GM23338 (cell line): ENCODE measurements at regions not wholly inside any gene's neighbourhood (a gene's known extent, or its start where the extent isn't known, plus 50 kb on each side); places are given as distances from the start of the nearest gene placed in this dataset.

Source experiments
- ATAC-seq: fragments of 200-7000 bp; cut with Tn5 transposase; 3 replicates; pipeline ENCODE4 v1.9.1; 2020
- DNase-seq: peaks from one replicate; pipeline ENCODE4 v3.0.0-alpha.2; 2015; ENCODE audit warnings: low spot score
- H2AFZ ChIP-seq: fragments of 200-600 bp; sonication (generic); 2 replicates; pipeline ENCODE4 v1.8.0; 2016; ENCODE audit warnings: antibody characterized with exemption, mild to moderate bottlenecking, moderate library complexity
- H3F3A ChIP-seq: fragments of 200-600 bp; sonication (generic); replicated peaks from 2 replicates; pipeline ENCODE4 v1.8.0; 2017; ENCODE audit warnings: antibody characterized with exemption, mixed run types, low read depth
- H3K27ac ChIP-seq: fragments of 200-600 bp; sonication (generic); 2 replicates; pipeline ENCODE4 v1.6.1; 2016; ENCODE audit warnings: low read depth
- H3K27me3 ChIP-seq: fragments of 200-600 bp; sonication (generic); 2 replicates; pipeline ENCODE4 v1.8.0; 2016; ENCODE audit warnings: mild to moderate bottlenecking, mixed run types, moderate library complexity; ENCODE audit not compliant: insufficient read depth
- H3K36me3 ChIP-seq: fragments of 200-600 bp; sonication (generic); 2 replicates; pipeline ENCODE4 v1.8.0; 2016; ENCODE audit warnings: mild to moderate bottlenecking; ENCODE audit not compliant: insufficient read depth
- H3K4me1 ChIP-seq: fragments of 200-600 bp; sonication (generic); 2 replicates; pipeline ENCODE4 v1.8.0; 2016; ENCODE audit warnings: mild to moderate bottlenecking, moderate library complexity; ENCODE audit not compliant: insufficient read depth
- H3K4me2 ChIP-seq: fragments of 200-600 bp; sonication (generic); 2 replicates; pipeline ENCODE4 v1.7.1; 2017; ENCODE audit warnings: mixed run types
- H3K4me3 ChIP-seq: fragments of 200-600 bp; sonication (generic); 2 replicates; pipeline ENCODE4 v1.6.1; 2016; ENCODE audit warnings: mixed run types
- H3K79me2 ChIP-seq: fragments of 200-600 bp; sonication (generic); replicated peaks from 2 replicates; pipeline ENCODE4 v1.8.0; 2017; ENCODE audit warnings: mild to moderate bottlenecking; ENCODE audit not compliant: insufficient read depth
- H3K9me2 ChIP-seq: fragments of 200-600 bp; sonication (generic); 2 replicates; pipeline ENCODE4 v1.8.0; 2017; ENCODE audit not compliant: insufficient read depth
- H4K20me1 ChIP-seq: fragments of 200-600 bp; sonication (generic); replicated peaks from 2 replicates; pipeline ENCODE4 v1.8.0; 2017; ENCODE audit warnings: mild to moderate bottlenecking; ENCODE audit not compliant: insufficient read depth
- H3K27ac Mint-ChIP-seq: 2 replicates; pipeline ENCODE4 v1.8.0; 2020; ENCODE audit warnings: inconsistent platforms, mild to moderate bottlenecking, moderate library complexity, mixed read lengths
- H3K27me3 Mint-ChIP-seq: 3 replicates; pipeline ENCODE4 v1.8.0; 2022; ENCODE audit warnings: low read depth, mild to moderate bottlenecking, moderate library complexity, mixed read lengths, inconsistent platforms; ENCODE audit not compliant: insufficient read depth, poor library complexity
- H3K36me3 Mint-ChIP-seq: 3 replicates; pipeline ENCODE4 v1.8.0; 2021; ENCODE audit warnings: low read depth, mild to moderate bottlenecking, inconsistent platforms, moderate library complexity, mixed read lengths
- H3K4me1 Mint-ChIP-seq: 3 replicates; pipeline ENCODE4 v1.8.0; 2020; ENCODE audit warnings: mild to moderate bottlenecking, inconsistent platforms, mixed read lengths
- H3K4me3 Mint-ChIP-seq: 3 replicates; pipeline ENCODE4 v1.8.0; 2021; ENCODE audit warnings: moderate library complexity, mild to moderate bottlenecking, inconsistent platforms, mixed read lengths
- H3K9me3 Mint-ChIP-seq: 3 replicates; pipeline ENCODE4 v1.8.0; 2020; ENCODE audit warnings: moderate library complexity, mild to moderate bottlenecking, inconsistent platforms, mixed read lengths
- CREB1 ChIP-seq: fragments of 250-450 bp; sonication (Bioruptor Pico); IDR thresholded peaks from 2 replicates; pipeline ENCODE4 v1.5.0; 2020; ENCODE audit warnings: low read depth, mild to moderate bottlenecking, moderate library complexity
- EZH2phosphoT487 ChIP-seq: fragments of 200-600 bp; sonication (generic); IDR thresholded peaks from one replicate; pipeline ENCODE4 v1.8.1; 2018; ENCODE audit warnings: antibody characterized with exemption; ENCODE audit not compliant: unreplicated experiment
- JUNB ChIP-seq: IDR thresholded peaks from one replicate; pipeline ENCODE4 v1.6.1; 2016; ENCODE audit warnings: antibody characterized with exemption; ENCODE audit not compliant: unreplicated experiment
- NANOG ChIP-seq: IDR thresholded peaks from 2 replicates; pipeline ENCODE4 v1.6.1; 2016; ENCODE audit warnings: antibody characterized with exemption, borderline replicate concordance
- POLR2AphosphoS5 ChIP-seq: IDR thresholded peaks from 2 replicates; pipeline ENCODE4 v1.6.1; 2016; ENCODE audit warnings: antibody characterized with exemption, low read depth
- STAT1 ChIP-seq: IDR thresholded peaks from one replicate; pipeline ENCODE4 v1.6.1; 2016; ENCODE audit warnings: antibody characterized with exemption; ENCODE audit not compliant: unreplicated experiment
- ZNF114 ChIP-seq: fragments of 250-450 bp; sonication (Bioruptor Pico); IDR thresholded peaks from 2 replicates; pipeline ENCODE4 v1.5.0; 2020; ENCODE audit warnings: mild to moderate bottlenecking, moderate library complexity
- ZNF331 ChIP-seq: fragments of 250-450 bp; sonication (Bioruptor Pico); IDR thresholded peaks from 2 replicates; pipeline ENCODE4 v1.5.0; 2020; ENCODE audit warnings: low read depth, mild to moderate bottlenecking, moderate library complexity
- TF ChIP-seq, protein P1 (sequence below): IDR thresholded peaks from 2 replicates; pipeline ENCODE4 v1.6.1; 2016; ENCODE audit warnings: antibody characterized with exemption
- TF ChIP-seq, protein P2 (sequence below): IDR thresholded peaks from one replicate; pipeline ENCODE4 v1.6.1; 2018; ENCODE audit warnings: antibody characterized with exemption; ENCODE audit not compliant: unreplicated experiment

GRCh38 chr9:86460216-86461002 lies 106.2 kb upstream of the TUT7 start:
- H3K27me3 Mint-ChIP-seq = no peaks in the 10 kb centered on the region
- H4K20me1 ChIP-seq = no peaks in the 10 kb centered on the region
- no peaks in the 10 kb centered on the region for H3K79me2 ChIP-seq
- DNase-seq (no peak), ATAC-seq (no peak)
- H3K9me2 ChIP-seq = no peaks in the 10 kb centered on the region
- no peaks in the 10 kb centered on the region for H3K4me1 ChIP-seq
- H3K36me3 ChIP-seq = no peaks in the 10 kb centered on the region
- H3K4me1 Mint-ChIP-seq = no peaks in the 10 kb centered on the region
- no peaks in the 10 kb centered on the region for H3F3A ChIP-seq
- H3K27ac ChIP-seq = no peak overlapping the region
- H3K36me3 Mint-ChIP-seq = no peaks in the 10 kb centered on the region
- H3K4me3 Mint-ChIP-seq = no peak overlapping the region
- no peak overlapping the region for H3K27ac Mint-ChIP-seq
- no peak overlapping the region for H3K4me3 ChIP-seq
- no peak for TF ChIP-seq CREB1 (CRISPR knock-in tag)
- TF ChIP-seq STAT1 = no peak
- TF ChIP-seq, protein P1, sequence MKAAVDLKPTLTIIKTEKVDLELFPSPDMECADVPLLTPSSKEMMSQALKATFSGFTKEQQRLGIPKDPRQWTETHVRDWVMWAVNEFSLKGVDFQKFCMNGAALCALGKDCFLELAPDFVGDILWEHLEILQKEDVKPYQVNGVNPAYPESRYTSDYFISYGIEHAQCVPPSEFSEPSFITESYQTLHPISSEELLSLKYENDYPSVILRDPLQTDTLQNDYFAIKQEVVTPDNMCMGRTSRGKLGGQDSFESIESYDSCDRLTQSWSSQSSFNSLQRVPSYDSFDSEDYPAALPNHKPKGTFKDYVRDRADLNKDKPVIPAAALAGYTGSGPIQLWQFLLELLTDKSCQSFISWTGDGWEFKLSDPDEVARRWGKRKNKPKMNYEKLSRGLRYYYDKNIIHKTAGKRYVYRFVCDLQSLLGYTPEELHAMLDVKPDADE = no peak
- no peak for TF ChIP-seq ZNF331 (CRISPR knock-in tag)
- no peaks in the 10 kb centered on the region for H3K27me3 ChIP-seq
- H3K9me3 Mint-ChIP-seq = no peaks in the 10 kb centered on the region
- H2AFZ ChIP-seq = no peak overlapping the region
- H3K4me2 ChIP-seq = no peak overlapping the region

DNA sequence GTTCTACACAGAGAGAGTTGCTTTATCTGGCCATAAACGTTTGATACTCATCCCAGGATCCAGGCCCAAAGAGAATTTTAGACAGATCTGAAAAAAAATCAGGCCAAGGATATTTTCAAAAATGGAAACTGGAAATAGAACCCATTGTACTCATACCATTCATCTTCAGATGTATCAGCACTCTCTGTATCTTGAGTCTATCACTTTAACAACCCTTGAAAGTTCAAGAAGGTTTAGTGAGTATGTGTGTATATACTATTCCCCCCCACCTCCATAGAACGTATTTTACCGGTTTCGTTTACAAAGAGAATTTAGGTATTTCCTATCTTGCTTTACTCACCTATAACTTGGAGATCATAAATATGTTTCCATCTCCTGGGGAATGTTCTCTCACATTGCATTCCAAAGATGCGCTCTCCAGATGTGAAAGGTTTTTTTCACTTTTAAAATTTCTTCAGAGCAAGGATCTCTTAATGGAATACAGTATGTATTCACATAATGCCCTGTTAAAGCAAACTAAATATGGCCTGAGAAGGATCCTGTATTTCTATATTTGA lies 105.5 kb upstream of the TUT7 start:
- H3K9me2 ChIP-seq = no peaks in the 10 kb centered on the region
- H4K20me1 ChIP-seq = no peaks in the 10 kb centered on the region
- no peak overlapping the region for H3K4me2 ChIP-seq
- Mint-ChIP-seq H3K27ac (no peak overlapping the region), H3K9me3 (no peaks in the 10 kb centered on the region), H3K4me3 (no peak overlapping the region), H3K27me3 (no peaks in the 10 kb centered on the region), H3K36me3 (no peaks in the 10 kb centered on the region), H3K4me1 (peaks cover 2% of the 10 kb centered on the region; the same call in 1 of the 3 replicates)
- DNase-seq (no peak), ATAC-seq (no peak)
- no peaks in the 10 kb centered on the region for H3K79me2 ChIP-seq
- H2AFZ ChIP-seq = no peak overlapping the region
- H3K27ac ChIP-seq = no peak overlapping the region
- no peaks in the 10 kb centered on the region for H3K4me1 ChIP-seq
- H3K27me3 ChIP-seq = no peaks in the 10 kb centered on the region
- H3K4me3 ChIP-seq = no peak overlapping the region
- no peaks in the 10 kb centered on the region for H3F3A ChIP-seq
- TF ChIP-seq NANOG = no peak
- no peaks in the 10 kb centered on the region for H3K36me3 ChIP-seq

- H2AFZ ChIP-seq = no peak overlapping the region
- Mint-ChIP-seq H3K27ac (no peak overlapping the region), H3K4me3 (no peak overlapping the region), H3K9me3 (no peaks in the 10 kb centered on the region), H3K27me3 (no peaks in the 10 kb centered on the region), H3K36me3 (no peaks in the 10 kb centered on the region), H3K4me1 (peaks cover 2% of the 10 kb centered on the region; the same call in 1 of the 3 replicates)
- H3K9me2 ChIP-seq = no peaks in the 10 kb centered on the region
- no peaks in the 10 kb centered on the region for H3K27me3 ChIP-seq
- no peaks in the 10 kb centered on the region for H3F3A ChIP-seq
- DNase-seq (no peak), ATAC-seq (no peak)
- H3K27ac ChIP-seq = no peak overlapping the region
- no peaks in the 10 kb centered on the region for H4K20me1 ChIP-seq
- no peaks in the 10 kb centered on the region for H3K36me3 ChIP-seq
- H3K4me1 ChIP-seq = no peaks in the 10 kb centered on the region
- H3K4me3 ChIP-seq = no peak overlapping the region
- no peak overlapping the region for H3K4me2 ChIP-seq
- no peaks in the 10 kb centered on the region for H3K79me2 ChIP-seq
- TF ChIP-seq EZH2phosphoT487 = no peak
- TF ChIP-seq, protein P1 = no peak
- TF ChIP-seq POLR2AphosphoS5 = no peak
- no peak for TF ChIP-seq JUNB
- TF ChIP-seq STAT1 = no peak
- TF ChIP-seq, protein P2, sequence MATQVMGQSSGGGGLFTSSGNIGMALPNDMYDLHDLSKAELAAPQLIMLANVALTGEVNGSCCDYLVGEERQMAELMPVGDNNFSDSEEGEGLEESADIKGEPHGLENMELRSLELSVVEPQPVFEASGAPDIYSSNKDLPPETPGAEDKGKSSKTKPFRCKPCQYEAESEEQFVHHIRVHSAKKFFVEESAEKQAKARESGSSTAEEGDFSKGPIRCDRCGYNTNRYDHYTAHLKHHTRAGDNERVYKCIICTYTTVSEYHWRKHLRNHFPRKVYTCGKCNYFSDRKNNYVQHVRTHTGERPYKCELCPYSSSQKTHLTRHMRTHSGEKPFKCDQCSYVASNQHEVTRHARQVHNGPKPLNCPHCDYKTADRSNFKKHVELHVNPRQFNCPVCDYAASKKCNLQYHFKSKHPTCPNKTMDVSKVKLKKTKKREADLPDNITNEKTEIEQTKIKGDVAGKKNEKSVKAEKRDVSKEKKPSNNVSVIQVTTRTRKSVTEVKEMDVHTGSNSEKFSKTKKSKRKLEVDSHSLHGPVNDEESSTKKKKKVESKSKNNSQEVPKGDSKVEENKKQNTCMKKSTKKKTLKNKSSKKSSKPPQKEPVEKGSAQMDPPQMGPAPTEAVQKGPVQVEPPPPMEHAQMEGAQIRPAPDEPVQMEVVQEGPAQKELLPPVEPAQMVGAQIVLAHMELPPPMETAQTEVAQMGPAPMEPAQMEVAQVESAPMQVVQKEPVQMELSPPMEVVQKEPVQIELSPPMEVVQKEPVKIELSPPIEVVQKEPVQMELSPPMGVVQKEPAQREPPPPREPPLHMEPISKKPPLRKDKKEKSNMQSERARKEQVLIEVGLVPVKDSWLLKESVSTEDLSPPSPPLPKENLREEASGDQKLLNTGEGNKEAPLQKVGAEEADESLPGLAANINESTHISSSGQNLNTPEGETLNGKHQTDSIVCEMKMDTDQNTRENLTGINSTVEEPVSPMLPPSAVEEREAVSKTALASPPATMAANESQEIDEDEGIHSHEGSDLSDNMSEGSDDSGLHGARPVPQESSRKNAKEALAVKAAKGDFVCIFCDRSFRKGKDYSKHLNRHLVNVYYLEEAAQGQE = no peak
- TF ChIP-seq ZNF114 (CRISPR knock-in tag) = no peak
Observed at GRCh38 chr9:86459191-86459590, 105.0 kb upstream of the TUT7 start.
